Neural crest cell (in vitro differentiated cells): ENCODE measurements at regions not wholly inside any gene's neighbourhood (a gene's known extent, or its start where the extent isn't known, plus 50 kb on each side); places are given as distances from the start of the nearest gene placed in this dataset.
A peak's percentile ranks its signal among the peaks of the same experiment; 100 is the strongest.

Experiments
- DNase-seq: peaks from one replicate; pipeline ENCODE4 v3.0.0; 2021; ENCODE audit warnings: low read depth, mixed read lengths, low spot score
- H3K27ac Mint-ChIP-seq: one replicate; pipeline ENCODE4 v1.8.0; 2021; ENCODE audit warnings: mild to moderate bottlenecking, mixed read lengths; ENCODE audit not compliant: unreplicated experiment
- H3K27me3 Mint-ChIP-seq: 2 replicates; pipeline ENCODE4 v1.8.0; 2021; ENCODE audit warnings: low read depth, mild to moderate bottlenecking, mixed read lengths
- H3K36me3 Mint-ChIP-seq: 2 replicates; pipeline ENCODE4 v1.8.0; 2021; ENCODE audit warnings: low read depth, mild to moderate bottlenecking, mixed read lengths
- H3K4me1 Mint-ChIP-seq: 2 replicates; pipeline ENCODE4 v1.8.0; 2021; ENCODE audit warnings: mixed read lengths
- H3K4me3 Mint-ChIP-seq: one replicate; pipeline ENCODE4 v1.8.0; 2021; ENCODE audit warnings: mild to moderate bottlenecking, mixed read lengths
- H3K9me3 Mint-ChIP-seq: 2 replicates; pipeline ENCODE4 v1.8.0; 2021; ENCODE audit warnings: mixed read lengths
- CTCF ChIP-seq: fragments of 200-600 bp; sonication (generic); conservative IDR thresholded peaks from 2 replicates; pipeline ENCODE4 v1.5.0; 2021; ENCODE audit warnings: antibody characterized with exemption, mild to moderate bottlenecking

GRCh38 chr6:165184192-165184979 lies 125.0 kb downstream of the C6orf118 start:
- H3K36me3 Mint-ChIP-seq: peaks cover 8% of the 10 kb centered on the region
- TF ChIP-seq CTCF: no peak
- no peak for DNase-seq
- peaks cover 11% of the 10 kb centered on the region for H3K9me3 Mint-ChIP-seq
- H3K4me3 Mint-ChIP-seq: no peak overlapping the region
- H3K27ac Mint-ChIP-seq: peak overlapping the region; percentile 6
- peaks cover 14% of the 10 kb centered on the region for H3K4me1 Mint-ChIP-seq
- no peaks in the 10 kb centered on the region for H3K27me3 Mint-ChIP-seq

- no peak overlapping the region for H3K4me3 Mint-ChIP-seq
- peaks cover 11% of the 10 kb centered on the region for H3K9me3 Mint-ChIP-seq
- H3K27me3 Mint-ChIP-seq: no peaks in the 10 kb centered on the region
- peaks cover 8% of the 10 kb centered on the region for H3K36me3 Mint-ChIP-seq
- no peak for TF ChIP-seq CTCF
- H3K27ac Mint-ChIP-seq: no peak overlapping the region
- no peak for DNase-seq
- H3K4me1 Mint-ChIP-seq: peaks cover 14% of the 10 kb centered on the region
Measured at GRCh38 chr6:165183496-165184140, 125.8 kb downstream of the C6orf118 start.

GRCh38 chr6:165183071-165183470 lies 126.3 kb downstream of the C6orf118 start:
- peaks cover 11% of the 10 kb centered on the region for H3K9me3 Mint-ChIP-seq
- DNase-seq: no peak
- H3K27me3 Mint-ChIP-seq: no peaks in the 10 kb centered on the region
- peaks cover 8% of the 10 kb centered on the region for H3K36me3 Mint-ChIP-seq
- no peak overlapping the region for H3K4me3 Mint-ChIP-seq
- no peak overlapping the region for H3K27ac Mint-ChIP-seq
- peaks cover 14% of the 10 kb centered on the region for H3K4me1 Mint-ChIP-seq
- TF ChIP-seq CTCF: no peak

- peaks cover 14% of the 10 kb centered on the region for H3K4me1 Mint-ChIP-seq
- H3K27ac Mint-ChIP-seq: no peak overlapping the region
- H3K4me3 Mint-ChIP-seq: no peak overlapping the region
- no peak for DNase-seq
- peaks cover 11% of the 10 kb centered on the region for H3K9me3 Mint-ChIP-seq
- no peak for TF ChIP-seq CTCF
- H3K27me3 Mint-ChIP-seq: no peaks in the 10 kb centered on the region
- peaks cover 8% of the 10 kb centered on the region for H3K36me3 Mint-ChIP-seq
Measured at GRCh38 chr6:165181951-165182414, 127.4 kb downstream of the C6orf118 start.

GRCh38 chr6:165178056-165178455 lies 131.3 kb downstream of the C6orf118 start:
- H3K4me1 Mint-ChIP-seq: no peaks in the 10 kb centered on the region
- no peaks in the 10 kb centered on the region for H3K27me3 Mint-ChIP-seq
- no peak for TF ChIP-seq CTCF
- peaks cover 9% of the 10 kb centered on the region for H3K9me3 Mint-ChIP-seq
- no peak for DNase-seq
- no peak overlapping the region for H3K4me3 Mint-ChIP-seq
- H3K27ac Mint-ChIP-seq: peak overlapping the region; percentile 14
- H3K36me3 Mint-ChIP-seq: peaks cover 5% of the 10 kb centered on the region
